HG03565 (cell line): ENCODE measurements at regions not wholly inside any gene's neighbourhood (a gene's known extent, or its start where the extent isn't known, plus 50 kb on each side); places are given as distances from the start of the nearest gene placed in this dataset.
"Not testable (repeated sequence)": the region's sequence is repeated elsewhere in the genome, so short reads cannot be mapped to it uniquely, and the experiment has no call there.

Source experiments
- ATAC-seq: cut with Tn5 transposase; IDR thresholded peaks from one replicate; pipeline ENCODE4 v1.9.1; 2021; ENCODE audit warnings: mild to moderate bottlenecking, moderate library complexity; ENCODE audit not compliant: unreplicated experiment

DNA sequence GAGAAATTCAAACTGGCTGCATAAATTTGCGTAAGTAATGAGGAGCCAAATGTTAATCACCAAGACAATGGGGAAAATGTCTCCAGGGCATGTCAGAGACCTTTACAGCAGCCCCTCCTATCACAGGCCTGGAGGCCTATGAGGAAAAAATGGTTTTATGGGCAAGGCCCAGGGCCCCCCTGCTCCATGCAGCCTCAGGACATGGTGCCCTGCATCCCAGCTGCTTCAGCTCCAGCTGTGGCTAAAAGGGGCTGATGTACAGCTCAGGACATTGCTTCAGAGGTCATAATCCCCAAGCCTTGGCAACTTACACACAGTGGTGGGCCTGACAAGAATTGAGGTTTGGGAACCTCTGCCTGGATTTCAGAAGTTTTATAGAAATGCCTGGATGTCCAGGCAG, 126.2 kb upstream of the TGFBR2 start:
- not testable (repeated sequence) for ATAC-seq

DNA sequence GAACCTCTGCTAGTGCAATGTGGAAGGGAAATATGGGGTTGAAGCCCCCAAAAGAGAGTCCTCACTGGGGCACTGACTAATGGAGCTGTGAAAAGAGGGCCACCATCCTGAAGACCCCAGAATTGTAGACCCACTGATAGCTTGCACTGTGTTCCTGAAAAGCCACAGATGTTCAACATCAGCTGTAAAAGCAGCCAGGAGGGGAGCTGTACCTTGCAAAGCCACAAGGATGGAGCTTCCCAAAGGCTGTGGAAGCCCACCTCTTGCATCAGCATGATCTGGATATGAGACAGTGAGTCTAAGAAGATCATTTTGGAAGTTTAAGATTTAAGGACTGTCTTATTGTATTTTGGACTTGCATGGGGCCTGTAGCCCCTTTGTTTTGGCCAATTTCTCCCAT, 125.8 kb upstream of the TGFBR2 start:
- ATAC-seq = no peak

DNA sequence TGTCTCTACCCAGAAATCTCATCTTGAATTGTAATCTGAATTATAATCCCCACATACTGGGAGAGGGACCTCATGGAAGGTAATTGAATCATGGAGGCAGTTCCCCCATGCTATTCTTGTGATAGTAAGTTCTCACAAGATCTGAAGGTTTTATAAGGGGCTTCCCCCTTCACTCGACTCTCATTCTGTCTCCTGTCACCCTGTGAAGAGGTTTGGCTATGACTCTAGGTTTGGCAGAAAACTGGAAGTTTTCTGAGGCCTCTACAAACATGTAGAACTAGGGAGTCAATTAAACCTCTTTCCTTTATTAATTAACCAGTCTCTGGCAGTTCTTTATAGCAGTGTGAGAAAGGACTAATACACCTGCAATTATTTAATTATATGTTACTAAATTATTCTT, 125.2 kb upstream of the TGFBR2 start:
- no peak for ATAC-seq

DNA sequence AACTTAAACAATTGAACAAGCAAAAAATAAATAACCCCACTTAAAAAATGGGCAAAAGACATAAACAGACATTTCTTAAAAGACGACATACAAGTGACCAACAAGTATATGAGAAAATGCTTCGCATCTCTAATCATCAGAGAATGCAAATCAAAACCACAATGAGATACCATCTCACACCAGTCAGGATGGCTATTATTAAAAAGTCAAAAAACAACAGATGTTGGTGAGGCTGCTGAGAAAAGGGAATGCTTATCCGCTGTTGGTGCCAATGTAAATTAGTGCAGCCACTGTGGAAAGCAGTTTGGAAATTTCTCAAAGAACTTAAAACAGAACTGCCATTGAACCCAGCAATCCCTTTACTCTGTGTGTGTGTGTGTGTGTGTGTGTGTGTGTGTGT, 122.2 kb upstream of the TGFBR2 start:
- ATAC-seq = not testable (repeated sequence)

DNA sequence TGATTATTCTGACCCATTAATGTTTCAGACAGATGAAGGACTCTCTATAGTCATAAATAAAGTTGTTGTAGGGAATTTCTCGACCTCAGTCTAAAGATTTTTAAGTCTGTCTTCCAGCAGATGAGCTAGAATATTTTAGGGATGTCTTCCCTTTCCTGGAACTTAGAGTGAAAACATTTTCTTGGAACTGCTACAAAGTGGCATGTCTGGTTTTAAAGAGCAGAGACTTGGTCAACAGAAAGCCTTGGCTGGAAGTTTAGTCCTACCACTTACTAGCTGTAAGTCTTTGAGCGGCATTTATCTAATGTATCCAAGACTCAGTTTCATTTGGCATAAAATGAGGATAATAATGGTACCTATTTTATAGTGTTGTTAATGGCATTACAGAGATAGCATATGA, 120.0 kb upstream of the TGFBR2 start:
- ATAC-seq = no peak

DNA sequence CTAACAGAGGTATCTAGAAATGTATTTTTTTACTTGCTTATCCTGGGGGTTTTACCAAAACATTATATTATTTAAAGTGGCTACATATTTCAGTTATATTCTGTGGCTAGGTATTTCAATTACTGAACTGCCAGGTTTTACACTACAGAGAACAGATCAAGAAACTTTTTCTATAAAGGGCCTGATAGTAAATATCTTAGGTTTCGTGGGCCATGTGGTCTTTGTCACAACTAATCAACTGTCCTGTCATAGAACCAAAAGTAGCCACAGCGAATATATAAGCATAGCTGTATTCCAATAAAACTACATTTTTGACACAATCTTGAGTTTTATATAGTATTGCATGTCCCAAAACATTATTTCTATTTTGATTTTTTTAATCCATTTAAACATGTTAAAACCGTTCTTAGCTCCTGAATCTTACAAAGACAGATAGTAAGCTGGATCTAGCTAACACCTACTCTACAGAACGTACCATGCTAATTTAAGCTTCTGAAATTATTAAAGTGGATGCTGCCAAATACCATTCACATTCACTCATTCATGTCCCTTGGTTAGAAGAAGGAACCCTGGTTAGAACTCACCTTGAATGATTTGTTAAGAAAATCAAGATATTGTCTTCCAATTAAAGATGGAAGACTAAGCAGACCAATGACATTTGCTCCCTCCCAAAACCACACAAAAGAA, 118.2 kb upstream of the TGFBR2 start:
- ATAC-seq = no peak

DNA sequence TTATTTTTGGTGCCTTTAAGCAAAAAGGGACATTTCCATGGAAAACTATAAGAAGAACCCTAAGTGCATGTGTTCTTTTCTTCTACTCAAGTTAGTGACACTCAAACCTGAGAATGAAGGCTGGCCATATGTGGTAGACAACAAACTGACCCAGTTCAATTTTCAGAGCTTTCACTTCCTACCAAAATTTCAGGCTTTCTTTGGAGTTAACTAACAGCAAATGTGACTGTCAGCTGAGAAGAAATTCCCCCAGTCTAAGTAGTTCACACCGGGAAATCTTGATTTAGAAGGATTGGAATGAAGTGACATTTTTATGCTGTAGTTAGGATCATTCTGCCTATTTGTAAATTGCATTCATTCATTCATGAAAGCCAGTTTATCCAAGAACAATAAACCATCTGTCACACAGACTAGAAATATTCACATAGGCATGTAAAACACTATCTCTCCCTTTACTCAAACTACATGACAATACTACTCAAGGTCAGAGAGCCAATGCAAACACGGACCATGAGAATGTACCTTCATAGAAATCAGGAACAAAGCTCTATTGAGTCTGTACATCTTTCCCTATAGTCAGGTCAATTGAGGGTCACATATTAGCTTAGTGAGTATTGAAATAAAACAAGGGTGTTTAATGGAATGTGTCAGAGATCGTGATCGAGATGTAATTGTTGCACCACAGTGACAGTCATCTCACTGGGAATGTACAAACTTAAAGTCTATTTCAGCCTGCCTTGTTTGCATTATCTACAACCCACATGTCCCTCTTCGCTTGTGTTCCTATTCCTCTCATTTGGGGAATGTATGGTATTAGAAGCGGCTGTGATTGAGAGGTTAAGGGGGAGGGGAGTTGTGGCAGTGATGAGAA, 113.8 kb upstream of the TGFBR2 start:
- ATAC-seq = no peak

DNA sequence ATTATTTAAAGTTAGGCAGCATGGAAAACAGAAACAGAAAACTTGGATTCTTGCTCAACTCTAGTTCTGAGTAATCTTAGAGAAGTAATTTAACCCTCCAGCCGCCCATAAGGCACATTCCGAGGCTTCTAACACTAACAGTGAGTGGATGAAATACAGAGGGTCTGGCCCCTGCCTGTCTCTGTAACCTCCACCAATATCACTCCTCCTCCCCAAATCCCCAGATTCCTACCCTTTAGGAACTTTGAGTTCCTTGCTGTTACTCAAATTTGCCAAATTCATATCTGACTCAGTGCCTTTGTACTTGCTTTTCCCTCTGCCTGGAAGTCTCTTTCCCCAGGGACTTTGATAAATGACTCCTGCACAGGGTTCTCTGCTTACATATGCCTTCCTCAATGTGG, 112.5 kb upstream of the TGFBR2 start:
- no peak for ATAC-seq

DNA sequence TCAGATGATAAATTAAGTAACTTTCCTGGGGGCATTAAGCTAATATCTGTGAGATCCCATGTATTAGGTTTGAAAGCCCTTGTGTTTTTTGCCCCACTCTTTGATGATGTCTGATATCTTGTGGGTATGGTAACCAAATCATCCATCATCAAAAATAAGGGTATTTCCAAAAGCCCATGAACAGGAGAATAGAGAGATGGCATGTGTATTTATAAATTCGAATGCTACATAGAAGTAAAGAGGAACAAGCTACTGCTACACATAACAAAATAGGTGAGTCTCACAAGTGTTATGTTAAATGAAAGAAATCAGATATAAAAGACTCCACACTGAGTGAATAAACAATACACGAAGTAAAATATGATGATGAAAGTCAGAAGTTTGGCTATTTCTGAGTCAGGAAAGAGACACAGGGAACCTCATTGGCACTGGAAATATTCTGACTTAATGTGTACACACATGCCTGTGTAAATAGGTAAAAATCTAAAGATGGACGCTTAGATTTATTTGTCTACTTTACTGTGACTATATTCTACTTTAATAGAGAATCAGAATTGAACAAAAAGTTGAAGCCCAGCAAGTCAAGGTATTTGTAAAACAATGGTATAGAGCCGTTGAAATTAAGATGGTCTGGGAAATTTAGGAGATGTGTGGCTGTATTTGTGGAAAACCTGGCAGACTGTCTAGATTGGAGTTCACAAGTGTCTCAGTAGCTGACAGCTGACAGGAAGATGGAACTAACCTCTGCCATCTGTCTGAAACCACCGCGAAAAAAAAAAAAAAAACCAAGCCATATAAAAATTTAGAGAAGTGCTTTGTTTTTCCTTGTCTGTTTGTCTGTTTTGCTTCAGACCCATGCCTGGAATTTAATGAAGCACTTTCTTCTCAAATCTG, 111.0 kb upstream of the TGFBR2 start:
- ATAC-seq = no peak

DNA sequence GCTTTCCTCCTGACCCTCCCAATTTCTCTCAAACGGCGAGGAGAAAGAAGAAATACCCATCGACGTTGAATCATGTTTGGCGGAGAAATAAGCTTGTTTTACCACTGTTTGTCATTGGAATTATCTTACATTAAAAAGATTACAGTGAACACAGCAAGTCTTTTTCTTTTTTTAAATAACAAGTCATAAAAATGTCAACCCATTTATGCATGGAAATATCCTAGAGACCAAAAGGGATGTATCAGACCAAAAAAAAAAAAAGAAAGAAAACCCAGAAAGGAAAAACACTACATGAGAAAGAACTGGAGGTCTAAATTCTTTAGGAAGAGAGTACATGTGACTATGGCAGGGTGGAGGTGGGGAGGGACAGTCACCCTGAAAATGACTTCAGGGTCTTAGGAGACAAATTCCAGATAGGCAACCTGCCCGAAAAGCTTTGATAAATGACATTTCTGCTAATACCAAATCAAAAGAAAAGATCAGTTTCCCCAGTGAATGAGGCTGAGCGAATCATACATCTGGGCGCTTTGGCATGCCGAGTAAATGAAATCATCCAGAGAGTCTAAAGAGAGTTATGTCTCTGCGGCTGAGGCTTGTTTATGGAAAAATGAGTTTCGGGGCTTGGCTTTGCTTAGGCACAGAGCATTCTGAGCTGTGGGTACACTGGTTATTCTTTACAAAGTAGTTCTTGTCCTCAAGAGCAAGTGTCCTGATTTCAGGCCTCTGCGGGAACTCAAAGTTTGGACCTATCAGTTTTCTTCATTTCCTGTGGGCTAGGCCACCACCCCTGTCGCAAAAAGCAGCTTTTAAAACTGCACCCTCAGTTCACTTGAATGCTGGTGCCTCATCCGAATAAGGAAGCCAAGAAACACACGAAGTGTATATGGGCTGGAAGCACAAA, 110.1 kb upstream of the TGFBR2 start:
- ATAC-seq = no peak

DNA sequence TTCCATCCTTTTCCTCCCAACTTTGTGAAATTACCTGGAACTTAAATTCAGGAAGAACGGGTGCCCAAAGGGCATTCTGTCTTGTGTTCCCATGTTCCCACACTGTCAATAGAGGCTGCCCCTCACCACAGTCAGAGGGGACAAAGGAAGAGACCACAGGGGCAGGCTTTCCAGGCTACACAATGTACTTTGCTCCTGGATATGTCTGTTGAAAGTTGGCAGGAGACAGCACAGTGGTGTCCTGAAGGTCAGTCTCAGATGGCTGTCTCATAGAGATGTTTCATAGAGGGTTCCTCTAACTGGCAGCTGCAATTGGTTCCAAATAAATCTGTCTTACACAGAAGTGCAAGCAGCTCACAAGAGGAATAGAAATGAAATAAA, 107.8 kb upstream of the TGFBR2 start:
- ATAC-seq = no peak

DNA sequence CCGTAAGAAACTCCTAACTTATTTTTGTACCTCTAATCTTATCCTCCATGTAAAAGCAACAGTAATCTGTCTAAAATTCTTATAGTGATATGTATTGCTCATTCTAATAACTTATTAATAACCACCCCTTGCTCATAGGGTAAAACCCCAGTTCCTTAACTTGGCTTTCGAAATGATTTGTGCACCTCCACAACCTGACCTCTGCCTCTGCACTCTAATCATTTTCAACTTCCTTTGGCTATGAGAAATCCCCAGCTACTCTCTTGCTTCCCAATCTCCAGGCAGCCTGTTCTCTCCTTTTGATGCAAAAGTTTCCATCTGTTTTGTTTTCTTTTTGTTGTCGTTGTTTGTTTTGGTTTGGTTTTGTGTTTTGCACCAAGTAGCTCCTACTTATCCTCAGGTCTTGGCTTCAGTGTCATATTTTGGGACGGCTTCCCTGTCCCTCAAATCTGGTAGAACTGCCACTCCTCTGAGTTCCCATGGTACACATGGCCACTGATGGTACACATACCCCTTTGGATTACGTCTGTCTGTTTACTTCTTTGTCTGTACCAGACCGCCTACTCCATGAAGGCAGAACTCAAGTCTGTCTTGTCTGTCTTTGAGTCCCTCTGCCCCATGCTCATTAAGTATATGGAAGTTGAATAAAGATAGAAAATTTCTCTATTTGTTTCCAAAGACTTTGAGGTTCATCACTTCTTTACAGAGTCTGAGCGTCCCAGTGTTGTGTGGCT, 105.6 kb upstream of the TGFBR2 start:
- peak; percentile 96 for ATAC-seq

DNA sequence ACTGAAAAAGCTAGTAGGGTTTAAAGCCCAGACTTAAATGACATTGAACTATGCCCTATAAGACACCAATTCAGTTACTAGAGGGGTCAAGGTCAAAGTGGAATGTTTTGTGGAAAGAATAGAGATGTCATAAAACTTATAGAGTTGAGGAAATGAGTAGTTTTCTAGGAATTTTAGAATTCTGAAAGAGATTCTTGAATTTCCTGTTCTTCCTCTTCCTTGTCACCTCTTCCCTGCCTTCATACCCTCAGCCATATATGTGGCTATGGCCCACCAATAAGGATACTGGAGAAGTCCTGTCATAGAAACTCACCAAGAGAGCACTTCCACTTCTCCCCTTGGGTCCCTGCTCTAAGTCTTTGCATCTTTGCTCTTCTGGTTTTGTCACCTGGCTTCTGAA, 104.9 kb upstream of the TGFBR2 start:
- no peak for ATAC-seq

DNA sequence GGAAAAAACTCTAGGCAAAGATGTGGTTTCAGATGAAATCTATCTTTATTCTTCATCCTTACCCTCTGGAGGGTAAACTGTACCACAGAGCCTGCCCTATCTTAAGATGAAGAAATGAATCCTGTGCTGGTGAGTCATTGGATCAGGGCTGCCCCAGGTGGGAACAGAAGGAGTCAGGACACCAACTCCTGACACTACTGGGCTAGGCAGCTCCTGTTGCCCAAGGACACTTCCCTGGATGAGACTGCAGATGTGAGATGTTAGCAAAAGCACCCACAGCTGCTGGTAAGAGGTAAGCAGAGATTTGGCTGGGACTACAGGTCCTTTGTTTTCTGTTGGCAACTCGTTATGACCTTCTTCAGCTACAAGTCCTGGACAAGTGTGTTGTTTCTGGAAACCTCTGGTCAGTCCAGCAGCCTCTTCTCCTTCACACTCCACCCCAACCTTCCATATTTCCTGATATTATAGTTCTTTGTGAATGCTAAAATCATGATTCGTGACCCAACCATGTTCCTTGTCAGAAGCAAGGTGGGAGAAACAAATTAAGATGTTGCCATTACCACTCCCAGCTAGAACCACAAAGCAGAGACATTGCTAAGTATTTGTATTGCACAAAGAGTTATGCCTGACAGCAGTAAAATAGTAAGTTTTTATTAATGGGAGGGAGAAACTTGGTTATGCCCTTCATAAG, 104.2 kb upstream of the TGFBR2 start:
- ATAC-seq = no peak

DNA sequence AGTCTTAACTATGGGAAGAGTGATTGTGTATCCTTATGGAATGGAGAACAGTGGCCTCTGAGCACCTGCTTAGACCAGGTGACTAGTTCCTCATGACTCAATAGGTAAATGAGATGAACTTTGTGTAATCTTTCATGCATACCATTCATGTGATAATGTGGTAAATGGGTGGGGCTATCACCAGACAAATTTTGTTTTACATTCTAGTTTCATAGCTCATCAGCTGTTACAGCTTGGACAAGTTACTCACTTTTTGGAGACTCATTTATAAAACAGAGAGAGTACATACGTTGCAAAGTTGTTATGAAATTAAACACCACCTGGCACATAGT, 103.7 kb upstream of the TGFBR2 start:
- ATAC-seq = peak; percentile 44

DNA sequence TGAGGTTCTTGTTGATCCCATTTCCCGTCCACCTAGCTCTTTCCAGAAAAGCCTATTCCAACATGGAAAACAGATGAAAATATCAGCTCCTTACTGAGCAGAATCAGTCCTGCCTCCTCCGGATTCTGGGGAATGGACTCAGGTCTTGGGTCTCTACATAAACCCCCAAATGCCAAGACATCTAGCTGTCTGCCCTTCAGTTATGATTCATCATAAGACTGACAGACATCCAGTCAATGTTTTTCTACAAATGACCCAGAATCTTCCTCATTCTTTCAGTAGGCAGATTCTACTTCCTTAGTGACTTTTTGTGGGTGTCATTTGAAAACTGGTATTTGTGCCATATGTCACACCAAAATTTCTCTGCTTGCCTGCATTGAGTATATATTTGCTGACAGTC, 103.0 kb upstream of the TGFBR2 start:
- ATAC-seq = no peak

DNA sequence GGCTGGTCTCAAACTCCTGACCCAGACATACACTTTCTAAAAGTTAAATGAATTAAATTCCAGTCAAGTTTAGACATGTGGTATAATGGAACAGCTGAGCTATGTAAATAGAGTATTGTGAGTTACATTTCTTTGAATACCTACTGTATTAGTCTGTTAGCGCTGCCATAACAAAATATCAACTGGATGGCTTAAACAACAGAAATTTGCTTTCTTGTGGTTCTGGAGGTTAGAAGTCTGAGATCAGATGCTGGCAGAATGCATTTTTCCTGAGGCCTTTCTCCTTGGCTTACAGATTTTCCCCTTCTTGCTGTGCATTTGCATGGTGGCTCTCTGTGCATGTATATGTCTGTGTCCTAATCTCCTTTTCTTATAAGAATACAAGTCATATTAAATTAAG, 101.5 kb upstream of the TGFBR2 start:
- ATAC-seq = no peak

DNA sequence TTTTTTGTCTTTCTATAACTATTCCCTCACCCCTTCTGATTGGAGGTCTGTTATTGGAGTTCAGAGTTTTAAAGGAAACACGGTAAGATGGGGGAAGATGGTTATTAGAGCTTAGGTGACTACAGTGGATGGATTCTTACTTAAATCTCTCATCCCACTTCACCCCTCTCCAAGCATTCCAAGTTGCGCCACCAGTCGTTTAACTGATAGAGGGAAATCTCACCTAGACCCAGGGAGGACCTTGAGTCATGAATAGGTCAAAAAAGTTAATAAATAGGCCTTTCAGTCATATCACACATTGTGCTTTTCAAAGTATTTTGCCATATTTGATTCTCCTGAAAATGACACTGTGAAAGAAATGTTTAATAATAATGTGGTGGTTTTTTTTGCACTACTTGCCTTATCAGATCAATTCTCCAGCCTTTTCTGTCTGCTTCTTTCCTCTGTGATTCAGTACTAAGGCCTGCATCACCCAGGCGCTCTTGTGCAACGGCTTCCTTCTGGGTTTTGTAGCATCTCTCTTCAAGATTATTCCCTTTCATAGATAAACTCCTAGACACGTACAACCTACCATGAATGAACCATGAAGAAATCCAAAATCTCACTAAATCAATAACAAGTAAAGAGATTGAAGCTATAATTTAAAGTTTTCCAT, 100.4 kb upstream of the TGFBR2 start:
- no peak for ATAC-seq

DNA sequence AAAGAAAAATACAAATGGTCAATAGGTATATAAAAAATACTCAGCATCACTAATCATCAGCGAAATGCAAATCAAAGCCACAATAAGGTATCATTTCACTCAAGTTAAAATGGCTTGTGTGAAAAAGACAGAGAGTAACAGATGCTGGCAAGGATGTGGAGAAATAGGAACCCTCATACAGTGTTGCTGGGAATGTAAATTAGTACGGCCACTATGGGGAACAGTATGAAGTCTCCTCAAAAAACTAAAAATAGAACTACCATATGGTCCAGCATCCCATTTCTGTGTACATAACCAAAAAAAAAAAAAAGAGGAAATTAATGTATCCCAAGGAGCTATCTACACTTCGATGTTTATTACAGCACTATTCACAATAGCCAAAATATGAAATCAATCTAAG, 98.1 kb upstream of the TGFBR2 start:
- ATAC-seq = no peak
